Activated CD4-positive, alpha-beta T cell treated with anti-CD3 and anti-CD28 coated beads for 4 hours (primary cell): ENCODE measurements at regions not wholly inside any gene's neighbourhood (a gene's known extent, or its start where the extent isn't known, plus 50 kb on each side); places are given as distances from the start of the nearest gene placed in this dataset.
"Not testable (repeated sequence)": the region's sequence is repeated elsewhere in the genome, so short reads cannot be mapped to it uniquely, and the experiment has no call there.

Source experiments
- DNase-seq, 2 donors: peaks; one replicate each; pipeline ENCODE4 v3.0.0-alpha.2; 2020

- DNase-seq: not testable (repeated sequence)
Observed at GRCh38 chr12:23285764-23286530, 661.0 kb downstream of the ETNK1 start.

GRCh38 chr12:23290627-23291330, 658.7 kb downstream of the SOX5 start:
- no peak for DNase-seq

GRCh38 chr12:23303220-23303619, 646.2 kb downstream of the SOX5 start:
- no peak for DNase-seq

GRCh38 chr12:23303821-23304220, 645.6 kb downstream of the SOX5 start:
- no peak for DNase-seq

- DNase-seq: no peak
Observed at GRCh38 chr12:23333938-23334337, 615.5 kb downstream of the SOX5 start.

- no peak for DNase-seq
Observed at GRCh38 chr12:23335593-23335992, 613.9 kb downstream of the SOX5 start.

- DNase-seq: no peak
Observed at GRCh38 chr12:23337213-23337612, 612.3 kb downstream of the SOX5 start.

GRCh38 chr12:23340351-23340750, 609.1 kb downstream of the SOX5 start:
- no peak for DNase-seq

- DNase-seq: no peak
Observed at GRCh38 chr12:23342407-23342806, 607.1 kb downstream of the SOX5 start.

GRCh38 chr12:23349564-23349963, 599.9 kb downstream of the SOX5 start:
- DNase-seq: no peak

GRCh38 chr12:23350808-23351207, 598.7 kb downstream of the SOX5 start:
- DNase-seq: no peak

GRCh38 chr12:23352670-23353069, 596.8 kb downstream of the SOX5 start:
- no peak for DNase-seq

GRCh38 chr12:23354800-23355199, 594.7 kb downstream of the SOX5 start:
- no peak for DNase-seq

- DNase-seq: no peak
Observed at GRCh38 chr12:23356440-23356839, 593.0 kb downstream of the SOX5 start.

GRCh38 chr12:23356927-23357708, 592.4 kb downstream of the SOX5 start:
- DNase-seq: no peak

- DNase-seq: no peak
Observed at GRCh38 chr12:23359975-23360701, 589.3 kb downstream of the SOX5 start.

- no peak for DNase-seq
Observed at GRCh38 chr12:23361971-23362370, 587.5 kb downstream of the SOX5 start.

GRCh38 chr12:23368590-23368989, 580.9 kb downstream of the SOX5 start:
- DNase-seq: no peak

- DNase-seq: no peak
Observed at GRCh38 chr12:23375621-23376020, 573.8 kb downstream of the SOX5 start.

- DNase-seq: no peak
Observed at GRCh38 chr12:23376238-23376637, 573.2 kb downstream of the SOX5 start.

- no peak for DNase-seq
Observed at GRCh38 chr12:23380419-23381100, 568.9 kb downstream of the SOX5 start.

GRCh38 chr12:23388898-23389297, 560.6 kb downstream of the SOX5 start:
- not testable (repeated sequence) for DNase-seq
